ENCODE measurements at regions not wholly inside any gene's neighbourhood (a gene's known extent, or its start where the extent isn't known, plus 50 kb on each side); places are given as distances from the start of the nearest gene placed in this dataset.

GRCh38 chr20:39210341-39211036, 248.3 kb downstream of the DHX35 start:
- DNase-seq, result no peak
- no peak overlapping the region for H3K27ac ChIP-seq
- no peaks in the 10 kb centered on the region for H3K27me3 ChIP-seq
- no peaks in the 10 kb centered on the region for H3K4me1 ChIP-seq (ENCODE audit: insufficient read depth)
- no peak overlapping the region for H3K4me3 ChIP-seq
- H3K9me3 ChIP-seq, result no peaks in the 10 kb centered on the region
- TF ChIP-seq POLR2A (IDR thresholded peaks at IDR 0.05) (no peak), EP300 (IDR thresholded peaks at IDR 0.05) (no peak)
- TF ChIP-seq, protein P1, sequence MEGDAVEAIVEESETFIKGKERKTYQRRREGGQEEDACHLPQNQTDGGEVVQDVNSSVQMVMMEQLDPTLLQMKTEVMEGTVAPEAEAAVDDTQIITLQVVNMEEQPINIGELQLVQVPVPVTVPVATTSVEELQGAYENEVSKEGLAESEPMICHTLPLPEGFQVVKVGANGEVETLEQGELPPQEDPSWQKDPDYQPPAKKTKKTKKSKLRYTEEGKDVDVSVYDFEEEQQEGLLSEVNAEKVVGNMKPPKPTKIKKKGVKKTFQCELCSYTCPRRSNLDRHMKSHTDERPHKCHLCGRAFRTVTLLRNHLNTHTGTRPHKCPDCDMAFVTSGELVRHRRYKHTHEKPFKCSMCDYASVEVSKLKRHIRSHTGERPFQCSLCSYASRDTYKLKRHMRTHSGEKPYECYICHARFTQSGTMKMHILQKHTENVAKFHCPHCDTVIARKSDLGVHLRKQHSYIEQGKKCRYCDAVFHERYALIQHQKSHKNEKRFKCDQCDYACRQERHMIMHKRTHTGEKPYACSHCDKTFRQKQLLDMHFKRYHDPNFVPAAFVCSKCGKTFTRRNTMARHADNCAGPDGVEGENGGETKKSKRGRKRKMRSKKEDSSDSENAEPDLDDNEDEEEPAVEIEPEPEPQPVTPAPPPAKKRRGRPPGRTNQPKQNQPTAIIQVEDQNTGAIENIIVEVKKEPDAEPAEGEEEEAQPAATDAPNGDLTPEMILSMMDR (IDR thresholded peaks at IDR 0.05), result no peak
- 27 to 37% (median 27%) methylated on average over 11 of the region's 11 CpGs for WGBS, 3 donors
- intact Hi-C loops (cut with DNase I), result no loop called here
- H3K36me3 ChIP-seq, result no peaks in the 10 kb centered on the region

DNA sequence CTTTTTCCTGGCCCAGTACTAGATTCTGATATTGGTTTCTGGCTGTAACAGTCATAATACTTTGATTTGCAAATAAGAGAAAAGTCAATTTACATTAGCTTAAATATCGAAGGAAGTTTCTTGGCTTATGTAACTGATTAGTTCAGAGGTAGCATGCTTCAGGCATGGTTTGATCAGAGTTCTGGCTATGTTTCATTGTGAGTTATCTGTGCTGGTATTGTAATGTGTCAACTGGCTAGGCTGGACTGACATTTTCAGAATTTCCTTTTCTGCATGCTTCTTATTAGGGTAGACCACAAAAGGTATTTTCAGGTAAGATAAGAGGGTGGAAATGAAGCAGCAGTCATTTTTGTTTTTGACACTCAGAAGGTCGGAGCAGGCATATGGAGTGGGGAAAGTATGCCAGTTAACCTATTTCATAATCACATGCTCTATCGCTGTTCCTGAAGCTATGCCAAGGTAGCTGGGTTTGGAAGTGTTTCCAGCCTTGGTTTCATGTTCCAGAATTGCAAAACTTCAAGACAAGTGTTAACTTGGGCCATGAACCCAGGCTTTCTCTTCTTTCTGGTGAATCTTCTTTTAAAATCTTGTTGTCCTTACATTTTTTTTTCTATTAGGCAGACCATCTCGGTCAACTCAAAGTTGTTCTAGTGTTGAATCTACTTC, 244.9 kb downstream of the DHX35 start:
- no peak overlapping the region for H3K4me3 ChIP-seq
- no peaks in the 10 kb centered on the region for H3K36me3 ChIP-seq
- no peaks in the 10 kb centered on the region for H3K4me1 ChIP-seq (ENCODE audit: insufficient read depth)
- H3K27me3 ChIP-seq, result no peaks in the 10 kb centered on the region
- no peak for DNase-seq
- no peak overlapping the region for H3K27ac ChIP-seq
- no peaks in the 10 kb centered on the region for H3K9me3 ChIP-seq
- TF ChIP-seq POLR2A (IDR thresholded peaks at IDR 0.05) (no peak), EP300 (IDR thresholded peaks at IDR 0.05) (no peak)
- TF ChIP-seq, protein P1 (IDR thresholded peaks at IDR 0.05), result no peak
- WGBS, 3 donors, result 57 to 70% (median 69%) methylated on average over 4 of the region's 4 CpGs
- intact Hi-C loops (cut with DNase I), result no loop called here

DNA sequence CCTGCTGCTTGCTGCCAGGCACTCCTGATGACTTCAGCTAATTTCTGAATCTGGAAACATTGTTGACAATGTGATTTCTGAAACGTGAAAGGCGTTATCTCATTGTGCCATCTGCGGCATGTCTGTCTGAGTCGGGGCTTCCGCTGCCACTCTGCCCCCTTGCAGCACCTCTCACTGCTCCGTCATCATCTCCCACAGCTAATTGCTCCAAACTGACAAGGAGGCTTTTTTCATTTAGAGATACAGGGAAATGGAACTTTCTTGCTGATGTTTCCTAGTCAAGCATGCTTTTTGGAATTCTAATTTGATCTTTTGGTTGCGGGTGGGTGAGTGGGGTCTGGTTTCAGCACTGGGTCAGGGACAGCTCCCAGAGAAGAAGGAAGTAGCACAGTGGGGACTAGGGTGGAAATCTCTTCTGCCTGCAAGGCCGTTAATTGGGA, 233.5 kb downstream of the DHX35 start:
- Histone ChIP-seq H3K36me3 (no peaks in the 10 kb centered on the region), H3K27ac (no peak overlapping the region), H3K4me1 (ENCODE audit: insufficient read depth) (no peaks in the 10 kb centered on the region), H3K4me3 (no peak overlapping the region), H3K9me3 (no peaks in the 10 kb centered on the region), H3K27me3 (no peaks in the 10 kb centered on the region)
- TF ChIP-seq, protein P1 (IDR thresholded peaks at IDR 0.05), result no peak
- TF ChIP-seq EP300 (IDR thresholded peaks at IDR 0.05) (no peak), POLR2A (IDR thresholded peaks at IDR 0.05) (no peak)
- DNase-seq, result no peak
- WGBS, 3 donors, result 43 to 46% (median 43%) methylated on average over 8 of the region's 8 CpGs
- intact Hi-C loops (cut with DNase I), result no loop called here

DNA sequence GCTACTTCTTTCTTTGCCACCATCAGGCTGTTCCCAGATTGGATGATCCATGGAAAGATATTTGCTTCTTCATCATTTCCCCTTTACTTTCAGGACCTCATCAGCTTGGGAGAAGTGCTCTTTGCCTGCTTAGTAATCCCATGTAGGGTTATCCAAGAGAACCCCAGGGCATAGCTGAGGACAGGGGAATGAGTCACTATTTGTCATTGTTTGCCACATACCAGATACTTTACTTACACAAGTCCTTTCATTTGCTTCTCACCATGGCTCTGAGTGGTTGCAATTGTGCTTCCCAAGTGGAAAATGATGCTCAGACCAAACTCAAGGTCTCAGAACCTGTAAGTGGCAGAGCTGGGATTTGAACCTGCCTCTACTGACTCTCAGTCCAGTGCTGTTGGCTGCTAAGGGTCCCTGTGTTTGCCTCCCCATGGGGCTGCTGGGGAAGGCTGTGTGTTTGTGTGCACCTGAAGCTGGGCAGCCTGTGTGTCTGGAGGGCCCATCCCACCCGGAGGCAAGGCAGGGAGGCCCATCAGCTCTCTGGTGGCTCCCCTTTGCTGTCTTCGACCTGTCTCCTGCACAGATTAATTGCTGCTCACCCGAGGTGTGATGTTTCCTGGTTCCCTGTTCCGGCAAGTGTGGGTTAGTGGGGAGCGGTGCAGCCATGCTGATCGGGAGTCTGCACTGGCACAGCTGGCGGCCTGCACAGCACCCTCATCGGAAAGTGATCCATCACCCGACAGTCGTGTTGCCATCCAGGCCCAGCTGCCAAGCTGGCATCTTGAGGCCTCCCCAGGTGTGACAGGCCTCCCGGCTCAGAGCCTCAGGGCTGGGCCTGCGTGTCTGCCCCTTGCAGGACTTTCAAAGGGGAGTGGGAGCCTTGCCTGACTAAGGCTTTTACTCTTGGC, 228.8 kb downstream of the DHX35 start:
- WGBS, 3 donors, result 67 to 70% (median 68%) methylated on average over 12 of the region's 12 CpGs
- H3K36me3 ChIP-seq, result no peaks in the 10 kb centered on the region
- H3K9me3 ChIP-seq, result no peaks in the 10 kb centered on the region
- no peaks in the 10 kb centered on the region for H3K4me1 ChIP-seq (ENCODE audit: insufficient read depth)
- DNase-seq, result no peak
- no peak overlapping the region for H3K27ac ChIP-seq
- no peak overlapping the region for H3K4me3 ChIP-seq
- no peaks in the 10 kb centered on the region for H3K27me3 ChIP-seq
- intact Hi-C loops (cut with DNase I), result no loop called here
- TF ChIP-seq POLR2A (IDR thresholded peaks at IDR 0.05) (no peak), EP300 (IDR thresholded peaks at IDR 0.05) (no peak)
- TF ChIP-seq, protein P1 (IDR thresholded peaks at IDR 0.05), result no peak

Data from ovary (tissue), 7 donors.